NT2/D1 (cell line): ENCODE measurements at regions not wholly inside any gene's neighbourhood (a gene's known extent, or its start where the extent isn't known, plus 50 kb on each side); places are given as distances from the start of the nearest gene placed in this dataset.

Source experiments
- DNase-seq: peaks from one replicate; pipeline ENCODE4 v3.0.0-alpha.2; 2011; ENCODE audit warnings: low read depth, low spot score
- H3K27me3 ChIP-seq: 2 replicates; pipeline ENCODE4 v1.6.0; 2011; ENCODE audit warnings: mild to moderate bottlenecking; ENCODE audit not compliant: insufficient read length, insufficient read depth
- H3K36me3 ChIP-seq: 2 replicates; pipeline ENCODE4 v1.6.1; 2011; ENCODE audit warnings: mild to moderate bottlenecking, low read length, mixed read lengths; ENCODE audit not compliant: insufficient read depth, insufficient read length
- H3K4me1 ChIP-seq: 2 replicates; pipeline ENCODE4 v1.5.1; 2011; ENCODE audit not compliant: insufficient read depth, insufficient read length
- H3K4me3 ChIP-seq: 2 replicates; pipeline ENCODE4 v1.5.1; 2011; ENCODE audit warnings: low read depth; ENCODE audit not compliant: insufficient read length
- H3K9ac ChIP-seq: 2 replicates; pipeline ENCODE4 v1.6.0; 2011; ENCODE audit warnings: low read depth; ENCODE audit not compliant: insufficient read length
- H3K9me3 ChIP-seq: 2 replicates; pipeline ENCODE4 v1.5.1; 2011; ENCODE audit warnings: mild to moderate bottlenecking, low read length; ENCODE audit not compliant: insufficient read depth
- SUZ12 ChIP-seq: IDR thresholded peaks from 2 replicates; pipeline ENCODE4 v1.6.1; 2011; ENCODE audit not compliant: insufficient read length, insufficient read depth; ENCODE audit errors: extremely low read depth
- YY1 ChIP-seq: IDR thresholded peaks from 2 replicates; pipeline ENCODE4 v1.6.1; 2011; ENCODE audit not compliant: insufficient read length, insufficient read depth
- ZNF274 ChIP-seq: IDR thresholded peaks from 2 replicates; pipeline ENCODE4 v1.6.1; 2011; ENCODE audit warnings: mild to moderate bottlenecking, low read depth, low read length

DNA sequence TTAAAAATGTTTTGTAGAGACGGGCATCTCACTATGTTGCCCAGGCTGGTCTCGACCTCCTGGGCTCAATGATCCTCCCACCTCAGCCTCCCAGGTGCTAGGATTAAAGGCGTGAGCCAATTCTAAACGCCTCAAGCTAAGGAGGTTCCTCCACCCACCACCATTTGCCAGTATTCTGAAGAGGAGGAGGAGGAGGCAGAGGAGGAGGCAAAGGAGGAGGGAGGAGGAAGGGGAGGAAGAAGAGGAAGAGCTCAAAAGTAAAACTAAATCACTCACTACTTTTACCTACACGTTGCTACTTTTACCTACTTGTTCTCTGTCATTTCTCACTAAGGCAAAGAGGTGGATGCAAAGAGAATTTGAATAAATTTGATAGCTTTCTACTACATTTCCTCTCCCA is 63.6 kb upstream of the ARID1B start:
- Histone ChIP-seq H3K4me3 (no peak overlapping the region), H3K36me3 (no peaks in the 10 kb centered on the region), H3K9me3 (no peaks in the 10 kb centered on the region; the same call in 1 of the 2 replicates), H3K9ac (no peak overlapping the region), H3K4me1 (no peaks in the 10 kb centered on the region), H3K27me3 (no peaks in the 10 kb centered on the region)
- TF ChIP-seq ZNF274 (no peak), YY1 (no peak)
- no peak for DNase-seq

- H3K4me3 ChIP-seq: no peak overlapping the region
- H3K36me3 ChIP-seq: no peaks in the 10 kb centered on the region
- TF ChIP-seq YY1 (no peak), ZNF274 (no peak), SUZ12 (no peak)
These were observed 66.7 kb upstream of the ARID1B start for GRCh38 chr6:156710479-156710878.

DNA sequence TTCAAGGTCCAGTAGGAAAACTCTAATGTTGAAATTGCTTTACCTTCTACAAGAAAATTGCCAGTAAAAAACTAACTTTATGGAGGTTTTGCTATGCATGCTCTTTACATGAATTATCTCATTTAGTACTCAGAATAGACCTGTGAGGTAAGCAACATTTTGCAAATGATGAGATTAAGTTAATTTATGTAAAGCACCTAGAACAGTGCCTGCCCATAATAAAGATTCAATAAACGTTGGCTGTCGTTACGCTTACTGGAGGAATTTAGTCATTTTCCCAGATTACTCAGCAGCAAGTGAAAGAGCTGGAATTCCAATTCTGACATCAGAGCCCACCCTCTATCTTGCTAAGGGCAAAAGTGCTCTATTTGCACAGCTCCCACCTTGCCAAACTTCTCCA is 69.4 kb upstream of the ARID1B start:
- Histone ChIP-seq H3K4me1 (no peaks in the 10 kb centered on the region), H3K36me3 (no peaks in the 10 kb centered on the region), H3K27me3 (no peaks in the 10 kb centered on the region), H3K9me3 (no peaks in the 10 kb centered on the region), H3K4me3 (no peak overlapping the region), H3K9ac (no peak overlapping the region)
- DNase-seq: no peak
- TF ChIP-seq ZNF274: no peak
- TF ChIP-seq YY1: no peak
- TF ChIP-seq SUZ12: no peak

More at GRCh38 chr6:156710479-156710878, 66.7 kb upstream of the ARID1B start:
- no peaks in the 10 kb centered on the region for H3K27me3 ChIP-seq
- DNase-seq: no peak
- H3K9me3 ChIP-seq: no peaks in the 10 kb centered on the region
- no peak overlapping the region for H3K9ac ChIP-seq
- H3K4me1 ChIP-seq: no peaks in the 10 kb centered on the region

DNA sequence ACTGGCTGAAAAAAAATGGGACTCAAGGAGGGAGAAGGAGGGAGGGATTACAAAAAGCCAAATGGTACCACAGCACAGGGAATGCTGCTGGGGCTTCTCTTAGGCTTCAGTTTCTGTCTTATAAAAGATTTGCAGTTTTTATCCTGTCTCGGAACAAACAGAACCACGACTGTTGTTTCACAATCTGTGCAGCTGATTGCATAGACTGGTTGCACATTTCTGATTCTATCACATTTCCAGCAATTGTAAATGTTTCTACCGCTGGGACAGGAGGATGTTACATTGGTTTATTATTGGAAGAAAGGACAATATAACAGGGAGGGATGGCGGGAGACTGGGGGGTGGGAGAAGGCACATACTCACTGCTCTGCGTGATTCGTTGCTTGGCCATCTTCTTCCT is 73.5 kb upstream of the ARID1B start:
- Histone ChIP-seq H3K4me1 (no peaks in the 10 kb centered on the region), H3K27me3 (no peaks in the 10 kb centered on the region), H3K4me3 (no peak overlapping the region), H3K36me3 (no peaks in the 10 kb centered on the region), H3K9me3 (no peaks in the 10 kb centered on the region), H3K9ac (no peak overlapping the region)
- DNase-seq: no peak
- TF ChIP-seq SUZ12 (no peak), ZNF274 (no peak), YY1 (no peak)

- Histone ChIP-seq H3K4me1 (no peaks in the 10 kb centered on the region), H3K27me3 (no peaks in the 10 kb centered on the region), H3K4me3 (no peak overlapping the region), H3K9ac (no peak overlapping the region), H3K9me3 (no peaks in the 10 kb centered on the region), H3K36me3 (no peaks in the 10 kb centered on the region)
- no peak for TF ChIP-seq YY1
- TF ChIP-seq SUZ12: no peak
- no peak for TF ChIP-seq ZNF274
- DNase-seq: no peak
These were observed 75.2 kb upstream of the ARID1B start for GRCh38 chr6:156701966-156702365.

DNA sequence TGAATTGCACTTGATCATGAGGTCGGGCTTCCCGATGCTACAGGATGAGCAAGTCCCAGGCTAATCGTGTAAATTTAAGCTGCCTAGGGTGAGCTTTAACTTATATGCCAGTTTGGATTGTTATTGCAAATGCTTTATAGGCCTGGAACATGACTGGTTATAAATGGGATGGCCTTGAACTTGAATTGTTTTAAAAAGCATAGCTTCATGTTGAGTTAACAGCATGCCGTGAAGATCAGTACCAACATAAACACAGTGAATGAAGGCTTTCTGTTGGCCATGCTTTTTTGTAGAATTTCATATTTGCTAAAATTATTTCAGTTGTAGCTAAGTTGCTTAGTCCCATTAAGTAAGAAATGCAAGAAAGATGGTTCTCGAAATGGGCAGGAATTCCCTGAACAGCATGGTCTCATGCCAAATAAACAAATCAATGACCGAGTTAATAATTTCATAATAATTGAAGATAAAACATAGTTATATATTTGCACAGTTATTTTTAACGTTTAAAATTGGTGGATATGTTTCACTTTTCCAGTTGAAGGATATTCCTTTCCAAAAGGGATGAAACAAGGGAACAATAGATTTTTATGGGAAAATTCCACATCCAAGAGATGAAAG is 76.6 kb upstream of the ARID1B start:
- Histone ChIP-seq H3K27me3 (no peaks in the 10 kb centered on the region), H3K4me3 (no peak overlapping the region), H3K36me3 (no peaks in the 10 kb centered on the region), H3K9me3 (no peaks in the 10 kb centered on the region), H3K4me1 (no peaks in the 10 kb centered on the region), H3K9ac (no peak overlapping the region)
- TF ChIP-seq SUZ12: no peak
- no peak for TF ChIP-seq ZNF274
- no peak for TF ChIP-seq YY1
- DNase-seq: no peak

- Histone ChIP-seq H3K9me3 (no peaks in the 10 kb centered on the region), H3K36me3 (no peaks in the 10 kb centered on the region), H3K4me3 (no peak overlapping the region), H3K4me1 (no peaks in the 10 kb centered on the region), H3K9ac (no peak overlapping the region), H3K27me3 (no peaks in the 10 kb centered on the region)
- no peak for DNase-seq
- TF ChIP-seq SUZ12: no peak
- no peak for TF ChIP-seq ZNF274
- TF ChIP-seq YY1: no peak
These were observed 77.2 kb upstream of the ARID1B start for GRCh38 chr6:156699935-156700334.

- no peaks in the 10 kb centered on the region for H3K27me3 ChIP-seq
- H3K4me3 ChIP-seq: no peak overlapping the region
- H3K4me1 ChIP-seq: no peaks in the 10 kb centered on the region
- no peaks in the 10 kb centered on the region for H3K36me3 ChIP-seq
- no peaks in the 10 kb centered on the region for H3K9me3 ChIP-seq
- TF ChIP-seq ZNF274 (no peak), YY1 (no peak), SUZ12 (no peak)
- DNase-seq: no peak
- H3K9ac ChIP-seq: no peak overlapping the region
These were observed 78.2 kb upstream of the ARID1B start for GRCh38 chr6:156699017-156699421.
